Keratinocyte (primary cell): ENCODE measurements at regions not wholly inside any gene's neighbourhood (a gene's known extent, or its start where the extent isn't known, plus 50 kb on each side); places are given as distances from the start of the nearest gene placed in this dataset.

Experiments used
- DNase-seq: peaks from one replicate; pipeline ENCODE4 v3.0.0-alpha.2; 2011; ENCODE audit warnings: low read depth, missing footprints, low spot score
- FAIRE-seq: peaks from 2 replicates; lab custom pipeline; 2011; peaks lifted over from hg19 to GRCh38; lab: Jason Lieb, UNC
- H2AFZ ChIP-seq: 2 replicates; pipeline ENCODE4 v1.6.0; 2012; ENCODE audit warnings: low read length, control low read depth, inconsistent platforms; ENCODE audit not compliant: control insufficient read depth
- H3K27ac ChIP-seq: 2 replicates; pipeline ENCODE4 v1.5.1; 2011; ENCODE audit warnings: low read length; ENCODE audit not compliant: control insufficient read depth, insufficient read depth
- H3K27me3 ChIP-seq: 3 replicates; pipeline ENCODE4 v1.6.0; 2011; ENCODE audit warnings: low read length; ENCODE audit not compliant: control insufficient read depth, insufficient read depth; ENCODE audit errors: extremely low read depth
- H3K36me3 ChIP-seq, 2 experiments: 2 replicates in 1 of 2; 3 replicates in 1 of 2; pipeline ENCODE4 v1.5.1; 2011; ENCODE audit warnings: low read length in 2 of 2, mild to moderate bottlenecking in 1 of 2; ENCODE audit not compliant: control insufficient read depth in 2 of 2, insufficient read depth in 2 of 2; ENCODE audit errors: extremely low read depth in 1 of 2
- H3K4me1 ChIP-seq: 3 replicates; pipeline ENCODE4 v1.5.1; 2011; ENCODE audit warnings: low read length; ENCODE audit not compliant: control insufficient read depth, insufficient read depth; ENCODE audit errors: extremely low read depth
- H3K4me2 ChIP-seq: 3 replicates; pipeline ENCODE4 v1.6.0; 2011; ENCODE audit warnings: low read depth, low read length; ENCODE audit not compliant: control insufficient read depth, insufficient read depth; ENCODE audit errors: extremely low read depth
- H3K4me3 ChIP-seq, 3 experiments: fragments of 200-600 bp in 1 of 3; sonication (generic) in 1 of 3; 2 replicates in 2 of 3; 3 replicates in 1 of 3; pipeline ENCODE4 v1.5.1; 2011 to 2016; ENCODE audit warnings: low read length in 3 of 3, mild to moderate bottlenecking in 3 of 3, control low read depth in 2 of 3, inconsistent platforms in 1 of 3, low read depth in 1 of 3, mixed read lengths in 1 of 3, mixed run types in 1 of 3, moderate library complexity in 1 of 3; ENCODE audit not compliant: control insufficient read depth in 2 of 3, insufficient read depth in 2 of 3; ENCODE audit errors: extremely low read depth in 1 of 3
- H3K79me2 ChIP-seq: 2 replicates; pipeline ENCODE4 v1.6.0; 2012; ENCODE audit warnings: low read length; ENCODE audit not compliant: control insufficient read depth, insufficient read depth
- H3K9ac ChIP-seq: 3 replicates; pipeline ENCODE4 v1.6.0; 2011; ENCODE audit warnings: low read length; ENCODE audit not compliant: control insufficient read depth, insufficient read depth; ENCODE audit errors: extremely low read depth
- H3K9me1 ChIP-seq: 3 replicates; pipeline ENCODE4 v1.6.0; 2011; ENCODE audit warnings: low read length; ENCODE audit not compliant: control insufficient read depth, insufficient read depth; ENCODE audit errors: extremely low read depth
- H3K9me3 ChIP-seq: 2 replicates; pipeline ENCODE4 v1.5.1; 2012; ENCODE audit warnings: low read depth, low read length; ENCODE audit not compliant: control insufficient read depth
- H4K20me1 ChIP-seq: 3 replicates; pipeline ENCODE4 v1.6.0; 2011; ENCODE audit warnings: low read length; ENCODE audit not compliant: control insufficient read depth, insufficient read depth; ENCODE audit errors: extremely low read depth
- EZH2 ChIP-seq: IDR thresholded peaks from one replicate; pipeline ENCODE4 v1.6.1; 2012; ENCODE audit warnings: inconsistent platforms, mild to moderate bottlenecking, low read length, moderate library complexity
- dilution Hi-C: fragments of 300-500 bp; cut with MboI; formaldehyde crosslinking; loops from one replicate; pipeline ENCODE4 v1.7.0; 2020; ENCODE audit warnings: low sequenced_read_pairs; ENCODE audit not compliant: extremely low pct_ligation_motif_present
- TF ChIP-seq, protein P1 (sequence below), 3 experiments: IDR thresholded peaks in 1 of 3; conservative IDR thresholded peaks in 1 of 3; optimal IDR thresholded peaks in 1 of 3; 2 replicates in 2 of 3; 3 replicates in 1 of 3; pipeline versions ENCODE3 to v1.5.1; 2011; ENCODE audit warnings: low read length in 3 of 3, mild to moderate bottlenecking in 3 of 3, moderate library complexity in 2 of 3, control low read depth in 1 of 3, inconsistent platforms in 1 of 3; ENCODE audit not compliant: insufficient read depth in 2 of 3; ENCODE audit errors: extremely low read depth in 1 of 3

DNA sequence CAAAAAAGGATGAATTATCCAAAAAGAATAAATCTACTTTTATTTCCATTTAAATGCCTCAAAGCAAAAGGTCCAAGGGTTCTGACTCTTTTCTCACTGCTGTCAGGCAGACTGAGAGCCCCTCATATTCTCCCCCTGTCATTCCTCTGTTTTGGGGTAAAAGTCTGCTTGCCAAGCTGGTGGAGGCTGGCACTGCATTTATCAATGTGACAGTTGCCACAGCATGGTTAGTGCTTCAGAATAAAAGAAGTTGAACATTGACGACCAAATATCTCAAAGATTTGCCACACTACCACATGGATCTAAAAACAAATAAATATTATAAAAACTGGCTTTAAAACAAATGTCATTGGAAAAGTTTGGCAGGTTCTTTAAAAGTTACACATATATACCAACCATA, 89.2 kb upstream of the SNRK start:
- FAIRE-seq, result no peak
- Histone ChIP-seq H3K4me2 (no peak overlapping the region), H3K9ac (no peak overlapping the region), H3K9me3 (no peaks in the 10 kb centered on the region), H3K79me2 (no peaks in the 10 kb centered on the region), H3K4me3 (no peak overlapping the region), H2AFZ (no peak overlapping the region), H4K20me1 (no peaks in the 10 kb centered on the region), H3K27ac (no peak overlapping the region), H3K4me1 (no peaks in the 10 kb centered on the region), H3K27me3 (peaks cover 8% of the 10 kb centered on the region), H3K9me1 (no peaks in the 10 kb centered on the region), H3K36me3 (no peaks in the 10 kb centered on the region)
- no peak for TF ChIP-seq EZH2
- TF ChIP-seq, protein P1, sequence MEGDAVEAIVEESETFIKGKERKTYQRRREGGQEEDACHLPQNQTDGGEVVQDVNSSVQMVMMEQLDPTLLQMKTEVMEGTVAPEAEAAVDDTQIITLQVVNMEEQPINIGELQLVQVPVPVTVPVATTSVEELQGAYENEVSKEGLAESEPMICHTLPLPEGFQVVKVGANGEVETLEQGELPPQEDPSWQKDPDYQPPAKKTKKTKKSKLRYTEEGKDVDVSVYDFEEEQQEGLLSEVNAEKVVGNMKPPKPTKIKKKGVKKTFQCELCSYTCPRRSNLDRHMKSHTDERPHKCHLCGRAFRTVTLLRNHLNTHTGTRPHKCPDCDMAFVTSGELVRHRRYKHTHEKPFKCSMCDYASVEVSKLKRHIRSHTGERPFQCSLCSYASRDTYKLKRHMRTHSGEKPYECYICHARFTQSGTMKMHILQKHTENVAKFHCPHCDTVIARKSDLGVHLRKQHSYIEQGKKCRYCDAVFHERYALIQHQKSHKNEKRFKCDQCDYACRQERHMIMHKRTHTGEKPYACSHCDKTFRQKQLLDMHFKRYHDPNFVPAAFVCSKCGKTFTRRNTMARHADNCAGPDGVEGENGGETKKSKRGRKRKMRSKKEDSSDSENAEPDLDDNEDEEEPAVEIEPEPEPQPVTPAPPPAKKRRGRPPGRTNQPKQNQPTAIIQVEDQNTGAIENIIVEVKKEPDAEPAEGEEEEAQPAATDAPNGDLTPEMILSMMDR (optimal IDR thresholded peaks at IDR 0.05 in 1 of 3, IDR thresholded peaks at IDR 0.05 in 1 of 3, conservative IDR thresholded peaks at IDR 0.05 in 1 of 3; ENCODE audit: extremely low read depth in 1 of 3, insufficient read depth in 2 of 3, low read length in 3 of 3), result no peak
- dilution Hi-C loops, result no loop called here
- DNase-seq, result no peak

GRCh38 chr3:43196721-43197120, 89.6 kb upstream of the SNRK start:
- no peak overlapping the region for H3K27ac ChIP-seq
- no peaks in the 10 kb centered on the region for H3K9me3 ChIP-seq
- no peaks in the 10 kb centered on the region for H3K79me2 ChIP-seq
- H3K4me3 ChIP-seq, result no peak overlapping the region
- H3K36me3 ChIP-seq, result no peaks in the 10 kb centered on the region
- no peak overlapping the region for H3K4me2 ChIP-seq
- TF ChIP-seq EZH2, result no peak
- TF ChIP-seq, protein P1 (optimal IDR thresholded peaks at IDR 0.05 in 1 of 3, IDR thresholded peaks at IDR 0.05 in 1 of 3, conservative IDR thresholded peaks at IDR 0.05 in 1 of 3; ENCODE audit: extremely low read depth in 1 of 3, insufficient read depth in 2 of 3, low read length in 3 of 3), result no peak
- DNase-seq (no peak), FAIRE-seq (no peak)
- no peaks in the 10 kb centered on the region for H4K20me1 ChIP-seq
- dilution Hi-C loops, result no loop called here
- H3K27me3 ChIP-seq, result peaks cover 8% of the 10 kb centered on the region
- no peaks in the 10 kb centered on the region for H3K4me1 ChIP-seq
- H3K9me1 ChIP-seq, result no peaks in the 10 kb centered on the region
- H2AFZ ChIP-seq, result no peak overlapping the region
- no peak overlapping the region for H3K9ac ChIP-seq
